ENCODE measurements at regions not wholly inside any gene's neighbourhood (a gene's known extent, or its start where the extent isn't known, plus 50 kb on each side); places are given as distances from the start of the nearest gene placed in this dataset.
"Not testable (repeated sequence)": the region's sequence is repeated elsewhere in the genome, so short reads cannot be mapped to it uniquely, and the experiment has no call there.

- no peak for DNase-seq (ENCODE audit: extremely low spot score)
- Histone ChIP-seq H3K4me1 (ENCODE audit: insufficient read depth) (no peaks in the 10 kb centered on the region), H3K4me3 (ENCODE audit: low read depth, low read length) (no peak overlapping the region), H3K36me3 (ENCODE audit: insufficient read depth) (no peaks in the 10 kb centered on the region), H3K27ac (ENCODE audit: low read depth) (no peak overlapping the region)
- WGBS, result 41% methylated on average over 2 of the region's 2 CpGs
These were observed 275.6 kb downstream of the CCSER2 start for GRCh38 chr10:84603971-84604370.

GRCh38 chr10:84605802-84606201 is 277.4 kb downstream of the CCSER2 start:
- whole genome bisulfite sequencing, result 78% methylated on average over 6 of the region's 6 CpGs
- DNase-seq (ENCODE audit: extremely low spot score), result no peak

GRCh38 chr10:84606428-84606827 is 278.0 kb downstream of the CCSER2 start:
- Histone ChIP-seq H3K4me3 (ENCODE audit: low read depth, low read length) (no peak overlapping the region), H3K27ac (ENCODE audit: low read depth) (no peak overlapping the region), H3K36me3 (ENCODE audit: insufficient read depth) (no peaks in the 10 kb centered on the region), H3K4me1 (ENCODE audit: insufficient read depth) (no peaks in the 10 kb centered on the region)
- DNase-seq (ENCODE audit: extremely low spot score), result no peak
- WGBS, result 77% methylated on average over 3 of the region's 3 CpGs

More at GRCh38 chr10:84605802-84606201, 277.4 kb downstream of the CCSER2 start:
- Histone ChIP-seq H3K27ac (ENCODE audit: low read depth) (no peak overlapping the region), H3K4me3 (ENCODE audit: low read depth, low read length) (no peak overlapping the region), H3K4me1 (ENCODE audit: insufficient read depth) (no peaks in the 10 kb centered on the region), H3K36me3 (ENCODE audit: insufficient read depth) (no peaks in the 10 kb centered on the region)

GRCh38 chr10:84607044-84607443 is 278.7 kb downstream of the CCSER2 start:
- Histone ChIP-seq H3K27ac (ENCODE audit: low read depth) (no peak overlapping the region), H3K36me3 (ENCODE audit: insufficient read depth) (no peaks in the 10 kb centered on the region), H3K4me1 (ENCODE audit: insufficient read depth) (no peaks in the 10 kb centered on the region), H3K4me3 (ENCODE audit: low read depth, low read length) (no peak overlapping the region)
- DNase-seq (ENCODE audit: extremely low spot score), result no peak
- WGBS, result 71% methylated on average over 4 of the region's 4 CpGs

- DNase-seq (ENCODE audit: extremely low spot score), result no peak
- WGBS, result 30% methylated on average over 9 of the region's 9 CpGs
- H3K36me3 ChIP-seq (ENCODE audit: insufficient read depth), result no peaks in the 10 kb centered on the region
- H3K27ac ChIP-seq (ENCODE audit: low read depth), result no peak overlapping the region
- H3K4me3 ChIP-seq (ENCODE audit: low read depth, low read length), result no peak overlapping the region
- H3K4me1 ChIP-seq (ENCODE audit: insufficient read depth), result no peaks in the 10 kb centered on the region
These were observed 279.1 kb downstream of the CCSER2 start for GRCh38 chr10:84607523-84607922.

GRCh38 chr10:84608126-84608525 is 279.7 kb downstream of the CCSER2 start:
- no peak overlapping the region for H3K4me3 ChIP-seq (ENCODE audit: low read depth, low read length)
- H3K36me3 ChIP-seq (ENCODE audit: insufficient read depth), result no peaks in the 10 kb centered on the region
- H3K4me1 ChIP-seq (ENCODE audit: insufficient read depth), result no peaks in the 10 kb centered on the region
- H3K27ac ChIP-seq (ENCODE audit: low read depth), result no peak overlapping the region
- 84% methylated on average over 4 of the region's 4 CpGs for WGBS
- no peak for DNase-seq (ENCODE audit: extremely low spot score)

- WGBS, result 37% methylated on average over 7 of the region's 7 CpGs
- H3K36me3 ChIP-seq (ENCODE audit: insufficient read depth), result no peaks in the 10 kb centered on the region
- peak; percentile 35 for DNase-seq (ENCODE audit: extremely low spot score)
- H3K4me3 ChIP-seq (ENCODE audit: low read depth, low read length), result no peak overlapping the region
- H3K27ac ChIP-seq (ENCODE audit: low read depth), result no peak overlapping the region
- H3K4me1 ChIP-seq (ENCODE audit: insufficient read depth), result no peaks in the 10 kb centered on the region
These were observed 285.1 kb downstream of the CCSER2 start for GRCh38 chr10:84613336-84614021.

- Histone ChIP-seq H3K36me3 (ENCODE audit: insufficient read depth) (no peaks in the 10 kb centered on the region), H3K4me3 (ENCODE audit: low read depth, low read length) (no peak overlapping the region), H3K27ac (ENCODE audit: low read depth) (no peak overlapping the region), H3K4me1 (ENCODE audit: insufficient read depth) (no peaks in the 10 kb centered on the region)
- DNase-seq (ENCODE audit: extremely low spot score), result no peak
- WGBS, result 78% methylated on average over 6 of the region's 6 CpGs
These were observed 298.2 kb downstream of the CCSER2 start for GRCh38 chr10:84626397-84627087.

GRCh38 chr10:84632866-84633265 is 304.5 kb downstream of the CCSER2 start:
- Histone ChIP-seq H3K4me3 (ENCODE audit: low read depth, low read length) (no peak overlapping the region), H3K27ac (ENCODE audit: low read depth) (no peak overlapping the region), H3K4me1 (ENCODE audit: insufficient read depth) (no peaks in the 10 kb centered on the region), H3K36me3 (ENCODE audit: insufficient read depth) (no peaks in the 10 kb centered on the region)
- 72% methylated on average over 5 of the region's 5 CpGs for WGBS
- DNase-seq (ENCODE audit: extremely low spot score), result peak; percentile 47

- WGBS, result 87% methylated on average over 5 of the region's 5 CpGs
- no peak for DNase-seq (ENCODE audit: extremely low spot score)
- no peaks in the 10 kb centered on the region for H3K4me1 ChIP-seq (ENCODE audit: insufficient read depth)
- no peak overlapping the region for H3K27ac ChIP-seq (ENCODE audit: low read depth)
- H3K36me3 ChIP-seq (ENCODE audit: insufficient read depth), result no peaks in the 10 kb centered on the region
- no peak overlapping the region for H3K4me3 ChIP-seq (ENCODE audit: low read depth, low read length)
These were observed 306.2 kb downstream of the CCSER2 start for GRCh38 chr10:84634636-84635035.

GRCh38 chr10:84650628-84651027 is 322.2 kb downstream of the CCSER2 start:
- not testable (repeated sequence) for DNase-seq (ENCODE audit: extremely low spot score)

GRCh38 chr10:84654671-84655070 is 326.3 kb downstream of the CCSER2 start:
- Histone ChIP-seq H3K27ac (ENCODE audit: low read depth) (no peak overlapping the region), H3K4me3 (ENCODE audit: low read depth, low read length) (no peak overlapping the region), H3K36me3 (ENCODE audit: insufficient read depth) (no peaks in the 10 kb centered on the region), H3K4me1 (ENCODE audit: insufficient read depth) (no peaks in the 10 kb centered on the region)
- DNase-seq (ENCODE audit: extremely low spot score), result no peak
- 42% methylated on average over 2 of the region's 2 CpGs for WGBS

More at GRCh38 chr10:84650628-84651027, 322.2 kb downstream of the CCSER2 start:
- not testable (repeated sequence) for H3K27ac ChIP-seq (ENCODE audit: low read depth); H3K4me3 ChIP-seq (ENCODE audit: low read depth, low read length); H3K4me1 ChIP-seq (ENCODE audit: insufficient read depth); H3K36me3 ChIP-seq (ENCODE audit: insufficient read depth)
- WGBS, result 71% methylated on average over 1 of the region's 1 CpG

GRCh38 chr10:84659027-84659426 is 330.6 kb downstream of the CCSER2 start:
- 88% methylated on average over 6 of the region's 6 CpGs for WGBS
- H3K4me3 ChIP-seq (ENCODE audit: low read depth, low read length), result no peak overlapping the region
- H3K36me3 ChIP-seq (ENCODE audit: insufficient read depth), result no peaks in the 10 kb centered on the region
- no peaks in the 10 kb centered on the region for H3K4me1 ChIP-seq (ENCODE audit: insufficient read depth)
- DNase-seq (ENCODE audit: extremely low spot score), result no peak
- H3K27ac ChIP-seq (ENCODE audit: low read depth), result no peak overlapping the region

Data from urinary bladder (tissue), 3 donors.